HepG2 (cell line): ENCODE measurements at regions not wholly inside any gene's neighbourhood (a gene's known extent, or its start where the extent isn't known, plus 50 kb on each side); places are given as distances from the start of the nearest gene placed in this dataset.
"Not testable (repeated sequence)": the region's sequence is repeated elsewhere in the genome, so short reads cannot be mapped to it uniquely, and the experiment has no call there.

Experiments used
- CCDC6 ChIP-seq: sonication (generic); formaldehyde crosslinking; IDR thresholded peaks from 2 replicates; pipeline ENCODE4 v1.8.1; 2022; ENCODE audit warnings: mild to moderate bottlenecking, missing genetic modification reagents, moderate library complexity
- KLF16 ChIP-seq, 2 experiments: sonication (generic) in 1 of 2; formaldehyde crosslinking in 1 of 2; IDR thresholded peaks; 2 replicates each; pipeline versions ENCODE4 v1.6.1 to v1.8.0; 2016 to 2023; ENCODE audit warnings: missing genetic modification reagents in 2 of 2, missing compliant biosample characterization in 1 of 2
- MAFF ChIP-seq: IDR thresholded peaks from 2 replicates; pipeline ENCODE4 v1.6.1; 2011; ENCODE audit warnings: low read depth, low read length, improper control_type of control experiment
- NCOR1 ChIP-seq: fragments of 200-600 bp; sonication (generic); IDR thresholded peaks from 2 replicates; pipeline ENCODE4 v1.7.0; 2017; ENCODE audit warnings: antibody characterized with exemption, low read length, borderline replicate concordance
- POLR2A ChIP-seq, 2 experiments: IDR thresholded peaks; 2 replicates each; pipeline ENCODE4 v1.6.1; 2011; ENCODE audit warnings: low read depth in 2 of 2, low read length in 2 of 2, mild to moderate bottlenecking in 1 of 2, moderate library complexity in 1 of 2; ENCODE audit not compliant: insufficient read depth in 1 of 2
- POLR2G ChIP-seq: fragments of 200-400 bp; formaldehyde crosslinking; IDR thresholded peaks from 2 replicates; pipeline ENCODE4 v1.6.1; 2018; ENCODE audit warnings: mild to moderate bottlenecking, low read depth, low read length, moderate library complexity
- SP2 ChIP-seq: sonication (generic); formaldehyde crosslinking; IDR thresholded peaks from 2 replicates; pipeline ENCODE4 v1.5.1; 2020; ENCODE audit warnings: mild to moderate bottlenecking, missing genetic modification reagents
- ZNF558 ChIP-seq: sonication (generic); formaldehyde crosslinking; IDR thresholded peaks from 2 replicates; pipeline ENCODE4 v1.9.0; 2022; ENCODE audit warnings: mild to moderate bottlenecking, missing genetic modification reagents, borderline replicate concordance
- TF ChIP-seq, protein P1 (sequence below): sonication (generic); formaldehyde crosslinking; IDR thresholded peaks from 2 replicates; pipeline ENCODE4 v1.5.0; 2020; ENCODE audit warnings: mild to moderate bottlenecking, missing genetic modification reagents, moderate library complexity
- TF ChIP-seq, protein P2 (sequence below): sonication (generic); formaldehyde crosslinking; IDR thresholded peaks from 2 replicates; pipeline ENCODE4 v1.8.1; 2022; ENCODE audit warnings: low read depth, mild to moderate bottlenecking, missing genetic modification reagents
- TF ChIP-seq, protein P3 (sequence below): IDR thresholded peaks from 2 replicates; pipeline ENCODE4 v1.6.1; 2016; ENCODE audit warnings: low read depth, control low read depth
- TF ChIP-seq, protein P4 (sequence below): IDR thresholded peaks from 2 replicates; pipeline ENCODE4 v1.6.1; 2016; ENCODE audit warnings: low read depth, borderline replicate concordance
- TF ChIP-seq, protein P5 (sequence below): IDR thresholded peaks from 2 replicates; pipeline ENCODE4 v1.6.1; 2016; ENCODE audit warnings: missing compliant biosample characterization, missing genetic modification reagents, borderline replicate concordance
- TF ChIP-seq, protein P6 (sequence below): sonication (generic); formaldehyde crosslinking; IDR thresholded peaks from 2 replicates; pipeline ENCODE4 v1.8.1; 2022; ENCODE audit warnings: mild to moderate bottlenecking, missing genetic modification reagents

DNA sequence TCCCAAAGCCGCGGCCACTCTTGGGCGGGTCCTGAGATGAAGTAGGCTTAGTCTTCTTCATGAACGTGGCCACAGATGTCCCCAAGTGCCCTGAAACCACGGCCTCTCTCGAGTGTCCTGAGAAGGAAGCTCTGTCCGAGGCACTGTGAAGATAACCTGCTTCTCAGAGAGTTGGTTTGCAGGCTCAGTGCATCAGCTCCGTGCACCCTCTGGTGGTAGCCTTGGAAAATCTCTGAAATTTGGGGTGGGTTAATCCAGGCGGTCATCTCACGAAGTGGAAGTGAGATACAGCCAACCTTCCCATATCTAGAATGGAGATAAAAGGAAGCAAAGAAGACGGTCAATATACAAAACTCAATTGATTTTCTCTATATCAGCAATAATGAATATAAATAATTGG, 365.9 kb downstream of the CDY1B start:
- not testable (repeated sequence) for TF ChIP-seq POLR2A (IDR thresholded peaks at IDR 0.05; ENCODE audit: insufficient read depth in 1 of 2, low read depth in 2 of 2, low read length in 2 of 2); MAFF; CCDC6 (CRISPR knock-in tag); KLF16 (CRISPR knock-in tag; IDR thresholded peaks at IDR 0.05); ZNF558 (CRISPR knock-in tag); NCOR1; SP2 (CRISPR knock-in tag); POLR2G
- TF ChIP-seq, protein P1, sequence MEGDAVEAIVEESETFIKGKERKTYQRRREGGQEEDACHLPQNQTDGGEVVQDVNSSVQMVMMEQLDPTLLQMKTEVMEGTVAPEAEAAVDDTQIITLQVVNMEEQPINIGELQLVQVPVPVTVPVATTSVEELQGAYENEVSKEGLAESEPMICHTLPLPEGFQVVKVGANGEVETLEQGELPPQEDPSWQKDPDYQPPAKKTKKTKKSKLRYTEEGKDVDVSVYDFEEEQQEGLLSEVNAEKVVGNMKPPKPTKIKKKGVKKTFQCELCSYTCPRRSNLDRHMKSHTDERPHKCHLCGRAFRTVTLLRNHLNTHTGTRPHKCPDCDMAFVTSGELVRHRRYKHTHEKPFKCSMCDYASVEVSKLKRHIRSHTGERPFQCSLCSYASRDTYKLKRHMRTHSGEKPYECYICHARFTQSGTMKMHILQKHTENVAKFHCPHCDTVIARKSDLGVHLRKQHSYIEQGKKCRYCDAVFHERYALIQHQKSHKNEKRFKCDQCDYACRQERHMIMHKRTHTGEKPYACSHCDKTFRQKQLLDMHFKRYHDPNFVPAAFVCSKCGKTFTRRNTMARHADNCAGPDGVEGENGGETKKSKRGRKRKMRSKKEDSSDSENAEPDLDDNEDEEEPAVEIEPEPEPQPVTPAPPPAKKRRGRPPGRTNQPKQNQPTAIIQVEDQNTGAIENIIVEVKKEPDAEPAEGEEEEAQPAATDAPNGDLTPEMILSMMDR (CRISPR knock-in tag): not testable (repeated sequence)
- TF ChIP-seq, protein P2, sequence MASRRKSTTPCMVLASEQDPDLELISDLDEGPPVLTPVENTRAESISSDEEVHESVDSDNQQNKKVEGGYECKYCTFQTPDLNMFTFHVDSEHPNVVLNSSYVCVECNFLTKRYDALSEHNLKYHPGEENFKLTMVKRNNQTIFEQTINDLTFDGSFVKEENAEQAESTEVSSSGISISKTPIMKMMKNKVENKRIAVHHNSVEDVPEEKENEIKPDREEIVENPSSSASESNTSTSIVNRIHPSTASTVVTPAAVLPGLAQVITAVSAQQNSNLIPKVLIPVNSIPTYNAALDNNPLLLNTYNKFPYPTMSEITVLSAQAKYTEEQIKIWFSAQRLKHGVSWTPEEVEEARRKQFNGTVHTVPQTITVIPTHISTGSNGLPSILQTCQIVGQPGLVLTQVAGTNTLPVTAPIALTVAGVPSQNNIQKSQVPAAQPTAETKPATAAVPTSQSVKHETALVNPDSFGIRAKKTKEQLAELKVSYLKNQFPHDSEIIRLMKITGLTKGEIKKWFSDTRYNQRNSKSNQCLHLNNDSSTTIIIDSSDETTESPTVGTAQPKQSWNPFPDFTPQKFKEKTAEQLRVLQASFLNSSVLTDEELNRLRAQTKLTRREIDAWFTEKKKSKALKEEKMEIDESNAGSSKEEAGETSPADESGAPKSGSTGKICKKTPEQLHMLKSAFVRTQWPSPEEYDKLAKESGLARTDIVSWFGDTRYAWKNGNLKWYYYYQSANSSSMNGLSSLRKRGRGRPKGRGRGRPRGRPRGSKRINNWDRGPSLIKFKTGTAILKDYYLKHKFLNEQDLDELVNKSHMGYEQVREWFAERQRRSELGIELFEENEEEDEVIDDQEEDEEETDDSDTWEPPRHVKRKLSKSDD: not testable (repeated sequence)
- TF ChIP-seq, protein P3, sequence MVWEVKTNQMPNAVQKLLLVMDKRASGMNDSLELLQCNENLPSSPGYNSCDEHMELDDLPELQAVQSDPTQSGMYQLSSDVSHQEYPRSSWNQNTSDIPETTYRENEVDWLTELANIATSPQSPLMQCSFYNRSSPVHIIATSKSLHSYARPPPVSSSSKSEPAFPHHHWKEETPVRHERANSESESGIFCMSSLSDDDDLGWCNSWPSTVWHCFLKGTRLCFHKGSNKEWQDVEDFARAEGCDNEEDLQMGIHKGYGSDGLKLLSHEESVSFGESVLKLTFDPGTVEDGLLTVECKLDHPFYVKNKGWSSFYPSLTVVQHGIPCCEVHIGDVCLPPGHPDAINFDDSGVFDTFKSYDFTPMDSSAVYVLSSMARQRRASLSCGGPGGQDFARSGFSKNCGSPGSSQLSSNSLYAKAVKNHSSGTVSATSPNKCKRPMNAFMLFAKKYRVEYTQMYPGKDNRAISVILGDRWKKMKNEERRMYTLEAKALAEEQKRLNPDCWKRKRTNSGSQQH: not testable (repeated sequence)
- TF ChIP-seq, protein P4, sequence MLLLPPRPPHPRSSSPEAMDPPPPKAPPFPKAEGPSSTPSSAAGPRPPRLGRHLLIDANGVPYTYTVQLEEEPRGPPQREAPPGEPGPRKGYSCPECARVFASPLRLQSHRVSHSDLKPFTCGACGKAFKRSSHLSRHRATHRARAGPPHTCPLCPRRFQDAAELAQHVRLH (CRISPR knock-in tag): not testable (repeated sequence)
- TF ChIP-seq, protein P5, sequence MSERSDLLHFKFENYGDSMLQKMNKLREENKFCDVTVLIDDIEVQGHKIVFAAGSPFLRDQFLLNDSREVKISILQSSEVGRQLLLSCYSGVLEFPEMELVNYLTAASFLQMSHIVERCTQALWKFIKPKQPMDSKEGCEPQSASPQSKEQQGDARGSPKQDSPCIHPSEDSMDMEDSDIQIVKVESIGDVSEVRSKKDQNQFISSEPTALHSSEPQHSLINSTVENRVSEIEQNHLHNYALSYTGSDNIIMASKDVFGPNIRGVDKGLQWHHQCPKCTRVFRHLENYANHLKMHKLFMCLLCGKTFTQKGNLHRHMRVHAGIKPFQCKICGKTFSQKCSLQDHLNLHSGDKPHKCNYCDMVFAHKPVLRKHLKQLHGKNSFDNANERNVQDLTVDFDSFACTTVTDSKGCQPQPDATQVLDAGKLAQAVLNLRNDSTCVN: not testable (repeated sequence)
- TF ChIP-seq, protein P6, sequence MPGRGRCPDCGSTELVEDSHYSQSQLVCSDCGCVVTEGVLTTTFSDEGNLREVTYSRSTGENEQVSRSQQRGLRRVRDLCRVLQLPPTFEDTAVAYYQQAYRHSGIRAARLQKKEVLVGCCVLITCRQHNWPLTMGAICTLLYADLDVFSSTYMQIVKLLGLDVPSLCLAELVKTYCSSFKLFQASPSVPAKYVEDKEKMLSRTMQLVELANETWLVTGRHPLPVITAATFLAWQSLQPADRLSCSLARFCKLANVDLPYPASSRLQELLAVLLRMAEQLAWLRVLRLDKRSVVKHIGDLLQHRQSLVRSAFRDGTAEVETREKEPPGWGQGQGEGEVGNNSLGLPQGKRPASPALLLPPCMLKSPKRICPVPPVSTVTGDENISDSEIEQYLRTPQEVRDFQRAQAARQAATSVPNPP: not testable (repeated sequence)
